Smooth muscle cell (in vitro differentiated cells): ENCODE measurements at regions not wholly inside any gene's neighbourhood (a gene's known extent, or its start where the extent isn't known, plus 50 kb on each side); places are given as distances from the start of the nearest gene placed in this dataset.

Experiments
- DNase-seq: peaks from one replicate; lab custom pipeline; 2025; ENCODE audit not compliant: unreplicated experiment; lab: John Stamatoyannopoulos, UW
- H2AFZ ChIP-seq: fragments of 200-600 bp; sonication (generic); 2 replicates; pipeline ENCODE4 v1.6.0; 2016; ENCODE audit warnings: antibody characterized with exemption, low read depth, mild to moderate bottlenecking
- H3F3A ChIP-seq: fragments of 200-600 bp; sonication (generic); 2 replicates; pipeline ENCODE4 v1.6.0; 2017; ENCODE audit warnings: antibody characterized with exemption, low read depth
- H3K27ac ChIP-seq: fragments of 200-600 bp; sonication (generic); 2 replicates; pipeline ENCODE4 v1.5.1; 2016; ENCODE audit warnings: low read depth, mild to moderate bottlenecking
- H3K27me3 ChIP-seq: fragments of 200-600 bp; sonication (generic); 2 replicates; pipeline ENCODE4 v1.6.1; 2016; ENCODE audit warnings: low read depth, mild to moderate bottlenecking
- H3K36me3 ChIP-seq: fragments of 200-600 bp; sonication (generic); 2 replicates; pipeline ENCODE4 v1.5.1; 2016; ENCODE audit warnings: low read depth
- H3K4me1 ChIP-seq: fragments of 200-600 bp; sonication (generic); 2 replicates; pipeline ENCODE4 v1.5.1; 2016; ENCODE audit warnings: low read depth
- H3K4me2 ChIP-seq: fragments of 200-600 bp; sonication (generic); 2 replicates; pipeline ENCODE4 v1.6.0; 2016; ENCODE audit warnings: mild to moderate bottlenecking
- H3K4me3 ChIP-seq: fragments of 200-600 bp; sonication (generic); 2 replicates; pipeline ENCODE4 v1.5.1; 2016; ENCODE audit warnings: mild to moderate bottlenecking
- H3K79me2 ChIP-seq: fragments of 200-600 bp; sonication (generic); 2 replicates; pipeline ENCODE4 v1.6.0; 2016; ENCODE audit warnings: low read depth, mild to moderate bottlenecking
- H3K9ac ChIP-seq: fragments of 200-600 bp; sonication (generic); 2 replicates; pipeline ENCODE4 v1.6.0; 2016; ENCODE audit warnings: low read depth
- H3K9me3 ChIP-seq: fragments of 200-600 bp; sonication (generic); replicated peaks from 2 replicates; pipeline ENCODE4 v1.5.1; 2016; ENCODE audit warnings: low read depth
- H4K20me1 ChIP-seq: fragments of 200-600 bp; sonication (generic); 2 replicates; pipeline ENCODE4 v1.6.0; 2016; ENCODE audit warnings: low read depth
- WGBS: methylation state at CpG from one replicate; pipeline ENCODE4 v1.1.7; 2016; ENCODE audit warnings: low lambda C conversion rate; 5-methylcytosine and 5-hydroxymethylcytosine counted together
- TF ChIP-seq, protein P1 (sequence below): fragments of 200-600 bp; sonication (generic); IDR thresholded peaks from 2 replicates; pipeline ENCODE4 v1.5.1; 2017; ENCODE audit warnings: borderline replicate concordance, mild to moderate bottlenecking, antibody characterized with exemption; ENCODE audit not compliant: insufficient read depth, poor library complexity, severe bottlenecking

DNA sequence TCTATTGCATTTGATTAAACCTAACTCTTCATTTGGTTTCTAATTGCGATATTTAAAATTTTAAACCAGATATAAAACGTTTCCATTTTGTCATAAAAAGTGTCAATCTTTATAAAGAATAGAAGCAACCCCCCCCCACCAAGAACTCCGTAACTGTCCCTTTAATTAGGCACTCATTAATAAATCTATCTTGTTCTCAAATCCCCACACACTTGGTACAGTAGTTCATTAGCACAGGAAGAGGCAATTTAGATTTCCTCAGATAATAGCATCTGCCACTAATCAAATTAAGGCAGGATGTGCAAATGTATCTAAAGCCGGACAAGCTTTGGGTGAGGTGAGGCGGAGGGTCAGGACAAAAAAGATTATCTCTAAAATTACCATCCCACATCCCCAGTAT lies 1143.3 kb upstream of the AUTS2 start:
- Histone ChIP-seq H2AFZ (no peak overlapping the region), H3K4me3 (no peak overlapping the region), H3K4me2 (no peak overlapping the region), H3K9ac (no peak overlapping the region), H4K20me1 (no peaks in the 10 kb centered on the region), H3K4me1 (no peaks in the 10 kb centered on the region), H3K79me2 (no peaks in the 10 kb centered on the region), H3K27me3 (peaks cover 1% of the 10 kb centered on the region), H3K27ac (no peak overlapping the region), H3F3A (no peaks in the 10 kb centered on the region), H3K9me3 (no peaks in the 10 kb centered on the region), H3K36me3 (no peaks in the 10 kb centered on the region)
- 89% methylated on average over 5 of the region's 5 CpGs for WGBS
- TF ChIP-seq, protein P1, sequence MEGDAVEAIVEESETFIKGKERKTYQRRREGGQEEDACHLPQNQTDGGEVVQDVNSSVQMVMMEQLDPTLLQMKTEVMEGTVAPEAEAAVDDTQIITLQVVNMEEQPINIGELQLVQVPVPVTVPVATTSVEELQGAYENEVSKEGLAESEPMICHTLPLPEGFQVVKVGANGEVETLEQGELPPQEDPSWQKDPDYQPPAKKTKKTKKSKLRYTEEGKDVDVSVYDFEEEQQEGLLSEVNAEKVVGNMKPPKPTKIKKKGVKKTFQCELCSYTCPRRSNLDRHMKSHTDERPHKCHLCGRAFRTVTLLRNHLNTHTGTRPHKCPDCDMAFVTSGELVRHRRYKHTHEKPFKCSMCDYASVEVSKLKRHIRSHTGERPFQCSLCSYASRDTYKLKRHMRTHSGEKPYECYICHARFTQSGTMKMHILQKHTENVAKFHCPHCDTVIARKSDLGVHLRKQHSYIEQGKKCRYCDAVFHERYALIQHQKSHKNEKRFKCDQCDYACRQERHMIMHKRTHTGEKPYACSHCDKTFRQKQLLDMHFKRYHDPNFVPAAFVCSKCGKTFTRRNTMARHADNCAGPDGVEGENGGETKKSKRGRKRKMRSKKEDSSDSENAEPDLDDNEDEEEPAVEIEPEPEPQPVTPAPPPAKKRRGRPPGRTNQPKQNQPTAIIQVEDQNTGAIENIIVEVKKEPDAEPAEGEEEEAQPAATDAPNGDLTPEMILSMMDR = no peak
- DNase-seq = no peak

DNA sequence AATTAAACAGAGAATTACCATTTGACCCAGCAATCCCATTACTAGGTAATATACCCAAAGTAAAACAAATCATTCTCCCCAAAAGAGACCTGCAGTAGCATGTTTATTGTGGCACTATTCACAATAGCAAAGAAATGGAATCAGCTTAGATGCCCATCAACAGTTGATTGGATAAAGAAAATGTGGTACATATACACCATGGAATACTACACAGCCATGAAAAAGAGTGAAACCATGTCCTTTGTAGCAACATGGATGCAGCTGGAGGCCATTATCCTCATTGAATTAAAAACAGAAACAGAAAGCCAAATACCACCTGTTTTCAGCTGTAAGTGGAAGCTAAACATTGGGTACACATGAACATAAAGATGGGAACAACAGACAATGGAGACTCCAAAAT lies 1141.8 kb upstream of the AUTS2 start:
- no peak for DNase-seq
- TF ChIP-seq, protein P1 = no peak
- no peak overlapping the region for H3K27ac ChIP-seq
- H3K9me3 ChIP-seq = no peaks in the 10 kb centered on the region
- no peak overlapping the region for H3K9ac ChIP-seq
- H4K20me1 ChIP-seq = no peaks in the 10 kb centered on the region
- H3K4me1 ChIP-seq = no peaks in the 10 kb centered on the region
- no peaks in the 10 kb centered on the region for H3K79me2 ChIP-seq
- no peak overlapping the region for H3K4me3 ChIP-seq
- H2AFZ ChIP-seq = no peak overlapping the region
- no peak overlapping the region for H3K4me2 ChIP-seq
- no peaks in the 10 kb centered on the region for H3K27me3 ChIP-seq
- H3K36me3 ChIP-seq = no peaks in the 10 kb centered on the region
- no peaks in the 10 kb centered on the region for H3F3A ChIP-seq

DNA sequence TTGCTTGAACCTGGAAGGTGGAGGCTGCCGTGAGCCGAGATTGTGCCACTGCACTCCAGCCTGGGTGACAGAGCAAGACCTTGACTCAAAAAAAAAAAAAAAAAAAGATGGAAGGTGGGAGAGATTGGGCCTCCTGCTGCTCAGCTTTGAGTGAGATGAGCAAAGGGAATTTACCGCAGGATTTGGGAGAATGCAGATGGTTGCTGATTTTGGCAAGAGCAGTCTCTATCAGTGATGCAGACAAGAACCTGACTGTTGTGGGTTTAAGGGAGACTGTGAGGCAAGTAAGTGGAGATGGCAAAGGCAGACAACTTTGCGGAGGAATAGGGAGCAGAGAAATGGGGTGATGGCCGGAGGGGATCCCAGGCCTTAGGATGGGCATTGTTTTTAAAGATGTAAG lies 1140.8 kb upstream of the AUTS2 start:
- Histone ChIP-seq H3K27ac (no peak overlapping the region), H3K4me2 (no peak overlapping the region), H3K9ac (no peak overlapping the region), H4K20me1 (no peaks in the 10 kb centered on the region), H3K79me2 (no peaks in the 10 kb centered on the region), H3K36me3 (no peaks in the 10 kb centered on the region), H3K4me1 (no peaks in the 10 kb centered on the region), H3F3A (no peaks in the 10 kb centered on the region), H3K4me3 (no peak overlapping the region), H3K27me3 (no peaks in the 10 kb centered on the region), H2AFZ (no peak overlapping the region), H3K9me3 (no peaks in the 10 kb centered on the region)
- no peak for DNase-seq
- 97% methylated on average over 5 of the region's 5 CpGs for WGBS
- TF ChIP-seq, protein P1 = no peak

DNA sequence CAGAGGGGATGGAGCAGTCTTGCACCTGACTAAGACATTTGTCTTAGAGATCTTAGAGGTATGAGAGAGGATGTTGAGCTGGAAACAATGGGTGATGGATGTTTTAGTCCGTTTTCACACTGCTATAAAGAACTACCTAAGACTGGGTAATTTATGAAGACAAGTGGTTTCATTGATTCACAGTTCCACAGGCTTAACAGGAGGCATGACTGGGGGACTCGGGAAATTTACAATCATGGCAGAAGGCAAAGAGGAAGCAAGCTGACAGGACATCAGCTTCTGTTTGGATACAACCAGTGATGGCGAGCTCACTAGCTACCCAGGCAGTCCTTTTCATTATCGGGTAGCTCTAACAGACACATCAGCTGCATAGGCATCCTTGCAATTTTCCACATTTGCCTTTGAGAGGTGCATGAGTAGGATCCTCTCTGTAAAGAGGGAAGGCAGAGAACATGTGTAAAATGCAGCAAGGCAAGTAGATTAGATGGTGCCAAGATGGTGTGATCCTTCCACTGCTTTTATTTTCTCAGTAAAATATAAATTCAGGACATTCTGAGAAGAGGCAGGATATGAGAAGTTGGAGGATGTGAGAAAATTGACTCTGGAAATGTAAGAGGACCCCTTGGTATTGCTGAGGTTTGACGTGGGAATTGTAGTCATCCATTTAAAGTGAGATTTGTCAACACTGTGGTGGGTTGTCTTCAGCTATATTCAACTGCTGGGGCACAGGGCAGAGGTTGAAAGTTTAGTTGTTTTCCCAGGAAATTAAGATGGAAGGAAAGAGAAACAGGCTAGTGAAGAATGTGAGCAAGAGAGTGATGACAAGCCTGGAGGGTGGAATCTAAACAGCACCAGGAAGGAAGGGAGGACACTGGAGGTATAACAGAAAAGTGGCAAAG lies 1140.0 kb upstream of the AUTS2 start:
- TF ChIP-seq, protein P1 = no peak
- H3K36me3 ChIP-seq = no peaks in the 10 kb centered on the region
- no peak overlapping the region for H3K4me2 ChIP-seq
- H3K27ac ChIP-seq = no peak overlapping the region
- no peak overlapping the region for H3K4me3 ChIP-seq
- no peak overlapping the region for H2AFZ ChIP-seq
- no peaks in the 10 kb centered on the region for H3K79me2 ChIP-seq
- H3K9me3 ChIP-seq = no peaks in the 10 kb centered on the region
- no peak overlapping the region for H3K9ac ChIP-seq
- WGBS = 88% methylated on average over 5 of the region's 5 CpGs
- no peaks in the 10 kb centered on the region for H4K20me1 ChIP-seq
- H3F3A ChIP-seq = no peaks in the 10 kb centered on the region
- H3K4me1 ChIP-seq = no peaks in the 10 kb centered on the region
- DNase-seq = no peak
- H3K27me3 ChIP-seq = no peaks in the 10 kb centered on the region
